Stimulated activated CD4-positive, alpha-beta T cell treated with anti-CD3 and anti-CD28 coated beads, TNF-alpha, amount 100 ng/mL, for 48 hours (primary cell): ENCODE measurements at regions not wholly inside any gene's neighbourhood (a gene's known extent, or its start where the extent isn't known, plus 50 kb on each side); places are given as distances from the start of the nearest gene placed in this dataset.
A peak's percentile ranks its signal among the peaks of the same experiment; 100 is the strongest.

Source experiments
- DNase-seq, 3 donors: peaks; one replicate each; pipeline ENCODE4 v3.0.0-alpha.2; 2020; ENCODE audit warnings: low read depth in 3 of 3

DNA sequence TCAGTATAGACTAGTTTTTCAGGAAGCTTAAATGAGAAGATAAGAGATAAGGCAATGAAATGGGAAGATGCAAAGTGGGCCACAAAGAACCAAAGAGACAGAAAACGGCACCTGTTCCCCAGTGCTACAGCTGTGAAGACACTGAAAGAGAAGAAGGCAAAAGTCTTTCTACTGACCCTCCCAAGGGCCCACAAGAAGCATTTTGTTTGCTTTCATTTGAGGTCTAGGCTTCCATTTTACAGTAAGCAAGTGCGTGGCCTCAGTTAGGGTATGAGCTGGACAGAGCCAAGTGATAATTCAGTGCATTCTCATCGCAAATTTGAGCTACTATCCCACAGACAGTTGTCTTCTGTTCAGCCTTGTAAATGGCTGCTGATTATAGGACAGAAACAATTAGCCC, 53.4 kb upstream of the STK17B start:
- DNase-seq: no peak

DNA sequence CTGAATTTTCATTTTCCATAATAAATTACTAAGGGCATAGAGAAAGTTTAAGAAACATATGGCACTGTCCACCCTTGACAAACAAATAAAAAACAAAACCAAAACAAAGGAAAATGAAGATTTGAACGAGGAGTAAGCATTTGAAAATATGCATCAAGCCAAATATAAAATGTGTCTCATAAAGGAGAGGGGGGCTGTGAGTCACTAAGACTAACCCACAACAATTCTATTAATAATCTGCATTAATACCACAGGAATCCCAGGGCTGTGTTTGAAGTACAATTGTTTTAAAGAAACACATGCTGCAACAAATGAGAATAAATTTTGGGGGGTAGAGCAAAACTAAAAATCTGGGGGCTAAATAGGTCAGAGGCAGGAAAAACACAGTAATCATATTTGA, 53.8 kb upstream of the STK17B start:
- no peak for DNase-seq

DNA sequence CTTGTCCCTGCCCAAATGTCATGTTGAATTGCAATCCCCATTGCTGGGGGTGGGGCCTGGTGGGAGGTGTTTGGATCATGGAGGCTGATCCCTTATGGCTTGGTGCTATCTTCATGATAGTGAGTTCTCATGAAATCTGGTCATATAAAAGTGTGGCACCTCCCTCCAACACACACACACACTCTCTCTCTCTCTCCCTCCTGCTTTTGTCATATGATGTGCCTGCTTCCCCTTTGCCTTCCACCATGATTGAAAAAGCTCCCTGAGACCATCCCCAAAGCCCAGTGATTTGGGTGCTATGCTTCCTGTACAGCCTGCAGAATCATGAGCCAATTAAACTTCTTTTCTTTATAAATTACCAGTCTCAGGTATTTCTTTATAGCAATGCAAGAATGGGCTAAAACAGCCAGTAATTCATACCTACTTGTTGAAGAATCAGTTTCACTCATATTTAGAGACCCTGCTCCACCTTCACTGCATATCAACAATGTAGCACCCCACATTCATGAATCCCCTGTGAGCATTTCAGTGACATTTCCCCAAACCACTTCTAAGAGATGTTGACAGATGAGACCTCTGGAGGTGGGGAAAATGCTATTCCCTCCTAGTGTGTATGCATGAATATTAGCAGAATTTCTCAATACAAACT, 54.8 kb upstream of the STK17B start:
- DNase-seq: no peak

DNA sequence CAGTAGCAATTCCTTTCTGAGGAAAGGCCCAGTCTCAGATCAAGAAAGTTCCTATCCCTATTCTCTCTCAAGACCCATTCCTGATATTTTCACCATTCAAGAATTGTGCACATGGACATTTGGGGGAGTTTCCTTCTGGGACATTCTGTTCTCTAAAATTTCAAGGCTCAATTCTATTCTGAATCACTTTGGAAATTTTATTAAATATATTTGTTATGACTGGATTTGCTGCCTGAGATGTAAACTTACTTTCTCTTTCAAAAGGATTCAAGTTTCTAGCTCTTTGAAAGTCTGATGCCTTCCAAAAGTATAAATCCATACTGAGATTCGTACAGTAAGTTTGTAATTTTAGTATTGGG, 55.3 kb upstream of the STK17B start:
- no peak for DNase-seq

DNA sequence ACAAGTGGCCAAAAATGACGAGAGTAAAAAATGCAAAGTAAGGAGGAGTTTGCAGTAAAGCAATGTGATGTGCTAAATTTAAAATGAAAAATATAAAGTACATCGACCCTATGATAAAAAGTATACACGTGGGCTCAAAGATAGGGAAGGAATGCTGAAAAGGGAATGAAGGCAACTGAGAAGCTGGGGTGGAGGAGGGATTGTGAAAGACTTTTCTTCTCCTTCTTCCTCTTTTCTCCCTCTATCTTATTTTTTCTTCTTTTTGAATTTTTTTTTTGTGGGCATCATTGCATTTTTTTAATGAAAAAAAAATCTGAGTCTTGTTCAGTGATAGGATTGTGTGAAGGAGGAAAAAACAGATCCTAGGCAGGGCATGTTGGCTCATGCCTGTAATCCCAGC, 57.6 kb upstream of the STK17B start:
- no peak for DNase-seq

DNA sequence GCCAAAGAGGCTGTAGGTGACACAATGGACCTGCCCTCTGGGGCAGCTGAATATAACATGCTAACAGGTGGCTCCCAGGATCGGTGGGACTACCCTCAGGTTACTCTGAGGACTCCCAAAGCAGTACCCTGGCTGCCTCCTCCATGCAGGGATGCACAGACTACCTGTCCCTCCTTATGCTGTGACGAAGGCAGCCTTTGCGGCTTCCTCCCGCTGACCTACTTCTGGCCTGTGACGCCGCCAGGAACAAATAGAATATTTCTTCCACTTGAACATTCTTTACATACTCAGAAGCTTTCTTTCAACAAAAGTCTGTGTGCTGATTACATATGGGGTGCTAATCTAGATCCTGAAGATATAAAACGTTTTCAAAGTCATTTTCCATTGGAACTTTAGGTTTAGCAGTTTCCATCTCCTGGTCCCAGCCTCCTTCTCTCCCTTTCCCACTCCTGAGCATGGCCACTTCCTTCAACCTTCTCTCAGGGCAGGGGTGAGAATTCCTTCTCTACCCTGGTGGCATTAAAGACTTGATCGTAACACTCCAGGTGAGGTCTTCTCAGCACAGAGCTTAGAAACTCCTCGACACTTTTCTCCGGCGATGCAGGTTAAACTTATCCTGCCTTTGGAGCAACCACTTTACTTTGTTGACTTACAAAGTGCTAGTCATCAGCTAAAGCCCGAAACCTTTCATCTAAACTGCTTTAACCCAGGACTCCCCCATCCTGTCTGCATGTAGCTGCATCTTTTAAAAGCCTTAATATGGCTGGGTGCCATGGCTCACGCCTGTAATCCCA, 58.9 kb upstream of the STK17B start:
- no peak for DNase-seq

DNA sequence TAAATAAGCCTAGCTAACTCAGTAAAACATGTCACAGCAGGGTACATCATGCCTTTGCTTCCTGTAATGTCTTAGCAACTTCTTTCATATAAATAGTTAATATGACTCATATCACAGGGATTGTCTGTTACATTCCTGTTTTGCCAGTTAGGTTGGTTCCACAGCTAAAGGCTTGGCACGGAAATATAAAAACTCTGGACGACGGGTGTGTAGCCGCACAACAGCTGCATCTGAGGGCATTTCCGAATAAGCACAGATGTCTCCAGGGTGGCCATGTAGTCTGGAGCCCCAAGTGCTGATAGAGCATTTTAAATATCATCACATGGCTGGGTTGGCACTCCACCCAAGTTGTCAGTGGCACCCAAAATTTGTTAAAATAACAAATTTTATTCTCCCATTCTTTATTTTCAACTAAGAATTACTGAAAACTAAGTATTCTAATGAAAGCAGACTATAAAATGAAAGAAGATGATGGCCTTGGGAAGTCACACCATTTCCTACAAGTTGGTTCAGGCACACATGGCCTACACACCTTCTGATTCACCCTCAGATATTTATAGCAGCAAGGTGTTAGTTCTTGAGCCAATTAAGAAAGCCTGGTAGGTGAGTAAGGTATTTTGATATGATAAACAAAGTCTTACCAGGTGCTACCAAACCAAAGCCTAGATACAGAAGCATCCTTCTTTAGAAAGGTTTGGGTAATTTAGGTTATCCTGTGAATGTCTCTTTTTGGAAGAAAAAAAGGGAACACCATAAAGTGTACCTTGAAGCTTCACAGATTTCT, 61.8 kb upstream of the STK17B start:
- DNase-seq: no peak

DNA sequence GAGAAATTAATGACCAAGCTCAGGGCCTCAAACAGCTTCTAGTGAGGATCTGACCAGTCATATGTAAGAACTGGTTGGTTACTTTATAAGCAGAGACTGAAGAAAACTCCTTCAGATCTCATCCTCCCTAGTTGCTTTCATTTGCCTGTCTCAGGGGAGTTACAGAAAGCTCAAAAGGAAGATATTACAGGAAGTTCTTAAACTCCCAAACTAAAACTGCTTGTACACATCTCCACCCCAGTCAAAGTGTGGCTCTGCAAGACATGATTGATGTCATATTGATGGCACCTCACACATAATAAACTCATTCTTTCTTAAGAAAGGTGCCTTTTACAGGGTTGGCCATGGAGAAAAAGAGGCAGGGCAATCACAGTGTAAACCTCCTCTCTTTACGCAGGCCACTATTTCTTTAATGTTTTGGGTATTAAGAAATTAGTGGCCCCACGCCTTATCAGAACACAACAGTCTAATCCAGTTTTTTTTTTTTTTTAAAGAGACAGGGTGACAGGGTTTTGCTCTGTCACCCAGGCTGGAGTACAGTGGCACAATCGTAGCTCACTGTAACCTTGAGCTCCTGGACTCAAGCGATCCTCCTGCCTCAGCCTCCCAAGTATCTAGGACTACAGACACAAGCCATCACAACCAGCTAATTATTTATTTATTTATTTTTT, 62.6 kb upstream of the STK17B start:
- DNase-seq: no peak

DNA sequence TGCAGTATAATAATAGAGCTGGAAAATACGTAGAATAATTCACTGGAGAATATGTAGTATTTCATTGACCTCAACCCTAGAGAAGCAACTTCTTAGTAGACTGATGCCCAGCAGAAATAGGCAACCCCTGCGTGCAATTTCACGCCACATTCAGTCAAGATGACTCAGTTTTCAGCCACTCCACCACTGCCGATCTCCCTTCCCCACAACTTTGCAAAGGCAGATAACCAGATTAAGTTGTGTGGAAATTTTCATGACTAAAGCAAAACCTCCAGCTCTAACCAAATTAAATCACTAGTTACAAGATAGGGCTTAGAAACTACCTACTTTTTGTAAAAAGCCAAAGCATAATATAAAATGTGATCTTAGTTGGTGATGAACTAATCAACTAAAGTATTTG, 63.3 kb upstream of the STK17B start:
- DNase-seq: peak in 2 of 3 donors; percentile 44 to 56

DNA sequence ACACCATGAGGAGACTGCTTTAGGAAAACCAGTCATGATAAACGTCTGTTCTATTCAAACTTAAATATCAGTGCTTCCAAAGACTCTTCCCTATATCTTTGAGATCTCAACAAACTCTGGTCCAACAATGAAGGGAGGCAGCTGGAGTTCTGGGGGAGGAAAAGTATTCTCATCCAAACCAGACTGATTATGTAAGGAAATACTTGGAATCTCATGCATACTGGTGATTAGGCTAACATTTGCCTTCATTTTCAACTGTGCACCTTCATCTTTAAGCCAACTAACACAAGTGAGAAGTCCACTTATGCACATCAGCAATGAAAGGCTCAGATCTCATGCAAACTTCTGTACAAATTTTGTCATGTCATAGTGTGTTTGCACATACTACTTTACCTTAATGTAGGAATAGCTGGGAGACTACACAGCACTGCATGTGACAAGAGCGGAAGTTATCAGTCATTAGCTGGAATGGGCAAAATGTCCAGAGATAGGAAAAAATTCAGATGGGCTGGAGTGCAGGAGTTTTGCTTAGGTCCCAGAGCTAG, 67.5 kb upstream of the STK17B start:
- DNase-seq: no peak

DNA sequence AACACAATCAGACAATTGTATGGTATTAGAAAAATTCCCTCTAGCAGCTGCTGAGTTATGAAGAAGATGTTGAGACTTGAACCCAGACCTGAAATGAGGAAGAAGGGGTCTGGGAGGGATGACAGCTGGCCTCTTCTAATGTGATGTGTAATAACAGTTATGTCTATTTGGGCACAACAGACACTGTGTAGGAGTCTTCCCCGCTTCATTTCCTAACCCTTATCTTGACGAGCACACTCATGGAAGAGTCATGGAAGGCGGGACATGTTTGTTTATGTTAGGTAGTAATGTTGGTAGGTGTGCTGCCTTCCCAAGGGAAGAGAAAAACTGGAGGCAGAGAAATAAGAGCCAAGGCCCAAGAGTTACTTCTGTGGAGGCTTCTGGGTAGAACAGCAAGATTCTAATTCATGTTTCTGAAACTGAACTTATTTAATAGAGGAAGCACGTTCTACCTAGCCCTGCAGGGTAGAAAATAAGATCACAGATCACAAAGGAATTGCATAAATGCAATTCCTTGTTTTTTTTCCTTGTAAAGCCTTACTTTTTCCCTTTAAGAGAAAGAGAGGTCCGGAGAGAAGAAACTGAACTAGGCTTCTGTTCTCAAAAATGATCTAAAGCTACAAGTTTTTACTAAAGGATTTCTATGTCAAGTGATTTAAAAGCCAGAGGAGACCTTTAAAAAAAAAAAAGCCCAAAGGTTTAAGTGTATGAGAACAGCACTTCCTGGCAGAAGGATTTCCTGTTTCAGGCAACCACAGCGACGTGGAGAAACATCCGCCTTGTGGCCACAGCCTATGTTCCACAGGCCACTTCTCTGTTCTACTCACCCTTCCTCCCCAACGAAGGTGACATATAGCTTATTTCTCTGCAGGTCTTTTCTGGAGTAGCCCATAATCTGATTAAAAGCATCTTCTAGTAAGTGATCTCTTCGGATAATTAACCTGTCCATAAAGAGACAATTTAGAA, 68.5 kb upstream of the STK17B start:
- peak in 2 of 3 donors; percentile 54 to 77 for DNase-seq

DNA sequence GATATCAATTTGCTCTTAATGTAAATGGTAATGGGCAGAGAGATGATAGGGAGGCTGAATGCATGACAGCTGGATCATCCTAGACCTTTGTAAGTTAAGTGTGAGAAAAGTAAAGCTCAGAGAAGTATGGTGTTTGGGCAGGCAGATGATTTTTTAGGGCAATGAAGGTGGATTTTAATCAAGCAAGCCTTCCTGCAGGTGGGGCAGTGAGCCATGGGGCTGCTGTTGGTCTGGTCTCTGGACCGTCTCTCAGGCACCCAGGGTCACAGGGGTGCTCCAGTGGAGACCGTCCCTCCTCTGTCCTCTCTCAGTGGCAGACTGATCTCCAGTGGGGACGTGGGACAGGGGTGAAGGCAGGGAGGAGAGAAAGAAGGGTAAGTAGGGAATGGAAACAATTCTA, 69.8 kb upstream of the STK17B start:
- DNase-seq: no peak

DNA sequence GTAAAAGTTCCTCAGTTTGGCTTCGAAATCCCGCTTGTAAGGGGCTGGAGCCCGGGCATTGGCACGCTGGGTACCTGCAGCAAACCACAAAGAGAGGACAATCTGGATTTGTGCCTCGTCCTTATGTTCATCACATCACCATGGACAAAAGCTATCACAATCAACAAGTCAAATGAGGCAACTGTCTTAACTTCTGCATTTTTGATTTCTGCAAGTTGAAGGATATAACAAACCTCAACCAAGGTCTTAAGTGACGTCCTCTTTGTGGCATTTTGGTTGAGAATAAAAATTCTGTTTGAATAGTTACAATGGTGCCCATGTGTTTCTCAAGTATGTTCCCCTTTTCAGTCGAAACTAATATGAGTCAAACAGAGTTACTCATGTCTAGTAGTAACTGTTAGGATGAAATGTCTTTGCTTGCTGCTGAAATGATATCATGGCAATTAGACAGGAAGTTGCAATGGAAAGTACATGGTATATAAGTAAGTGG, 70.8 kb upstream of the STK17B start:
- DNase-seq: no peak

DNA sequence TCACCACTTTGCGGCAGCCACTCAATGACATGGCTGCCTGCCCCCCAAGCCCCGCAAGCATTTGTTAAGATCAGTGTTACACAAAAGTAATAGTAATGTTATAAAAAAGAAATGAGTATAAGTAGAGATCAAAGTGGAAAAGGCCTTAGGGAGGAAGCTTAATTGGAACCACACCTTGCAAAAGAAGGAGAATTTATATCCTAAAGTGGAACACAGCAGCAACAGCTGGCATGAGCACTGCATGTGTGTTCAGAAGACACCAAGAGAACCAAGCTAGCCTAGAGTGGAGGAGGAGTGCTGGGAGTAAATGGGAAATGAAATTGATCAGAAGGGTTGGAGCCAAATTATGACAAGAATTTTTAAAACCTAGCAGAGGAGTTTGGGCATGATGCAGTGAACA, 73.1 kb upstream of the STK17B start:
- no peak for DNase-seq

DNA sequence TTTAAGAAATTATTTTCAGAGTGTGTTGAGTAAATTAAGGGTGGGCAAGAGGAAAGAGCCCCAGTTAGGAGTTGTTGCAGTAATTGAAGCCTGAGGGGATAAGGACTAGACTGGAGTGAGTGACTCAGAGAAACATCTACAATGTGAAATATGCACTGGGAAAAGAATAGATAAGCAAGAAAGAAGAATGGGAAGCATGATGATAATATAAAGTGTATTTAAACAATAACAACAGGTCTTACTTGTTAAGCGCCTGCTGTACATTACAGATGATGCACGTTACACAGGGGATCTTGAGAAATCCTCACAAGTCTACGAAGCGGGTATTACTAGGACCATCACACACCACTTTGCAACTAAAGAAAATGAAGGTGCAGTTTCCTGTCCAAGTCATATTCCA, 73.6 kb upstream of the STK17B start:
- DNase-seq: no peak

DNA sequence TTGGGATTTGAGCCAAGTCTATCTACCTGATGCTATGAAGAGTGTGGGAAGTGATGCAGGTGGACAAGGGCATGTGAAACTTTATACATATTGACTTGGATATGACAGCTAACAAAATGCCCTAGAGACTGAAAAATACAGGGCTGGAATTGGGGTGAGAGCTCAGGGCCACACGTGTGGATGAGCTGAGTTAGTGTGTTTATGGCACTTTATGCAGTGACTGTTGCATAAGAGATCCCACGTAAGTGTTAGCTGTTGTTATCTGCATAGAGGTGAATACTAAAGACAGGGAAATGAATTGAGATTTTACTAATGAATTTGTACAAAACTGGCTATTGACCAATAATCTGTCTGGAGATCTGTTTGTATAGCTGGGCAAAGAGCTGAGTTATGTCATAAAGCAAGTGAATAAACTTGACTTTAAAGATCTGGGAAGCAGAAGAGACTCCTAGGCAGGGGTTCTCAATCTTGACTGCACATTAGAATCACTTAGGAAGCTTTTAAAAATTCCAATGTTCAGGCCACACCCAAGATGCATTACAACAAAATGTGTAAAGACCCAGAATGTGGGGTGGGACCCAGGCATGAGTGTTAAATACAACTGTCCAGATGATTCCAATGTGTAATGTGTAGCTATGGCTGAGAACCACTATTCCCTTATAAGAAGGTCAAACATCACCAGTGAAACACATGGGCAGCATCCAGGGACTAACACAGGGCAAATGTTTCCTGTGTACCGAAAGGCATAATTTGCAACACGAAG, 74.2 kb upstream of the STK17B start:
- DNase-seq: no peak

DNA sequence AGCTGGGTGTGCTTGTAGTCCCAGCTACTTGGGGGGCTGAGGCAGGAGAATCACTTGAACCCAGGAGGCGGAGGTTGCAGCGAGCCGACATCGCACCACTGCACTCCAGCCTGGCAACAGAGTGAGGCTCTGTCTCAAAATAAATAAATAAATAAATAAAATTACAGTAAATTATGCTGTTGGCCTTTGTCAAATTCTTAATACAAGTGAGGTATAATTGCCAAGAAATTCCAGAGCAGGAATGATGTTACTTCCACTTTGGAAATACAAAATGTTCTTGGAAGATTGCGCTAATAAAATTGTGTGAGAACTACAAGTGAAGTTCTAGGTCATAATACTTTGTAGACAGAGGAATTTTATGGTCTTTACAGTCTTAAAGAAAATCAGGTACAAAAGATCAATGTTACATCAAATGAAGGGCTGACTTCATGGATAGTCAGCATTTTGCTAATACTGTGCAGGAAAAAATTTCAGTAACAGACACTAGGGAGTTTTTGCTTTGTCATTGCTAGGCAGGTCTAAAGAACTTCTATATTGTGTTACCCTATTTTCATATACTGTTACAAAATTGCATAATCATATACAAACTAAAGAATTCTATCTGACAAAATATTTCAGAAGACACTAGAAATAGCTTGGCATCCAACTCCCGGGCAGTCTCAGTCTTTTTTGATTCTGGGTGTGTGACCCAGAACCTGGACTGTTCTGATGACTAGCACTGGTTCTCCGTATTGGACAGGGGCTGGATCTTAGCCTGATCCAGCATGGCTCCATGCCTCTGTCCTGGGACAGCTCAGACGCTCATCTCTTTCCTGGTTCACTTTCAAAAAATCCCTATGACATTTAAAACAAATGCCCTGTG, 76.0 kb upstream of the STK17B start:
- DNase-seq: no peak

DNA sequence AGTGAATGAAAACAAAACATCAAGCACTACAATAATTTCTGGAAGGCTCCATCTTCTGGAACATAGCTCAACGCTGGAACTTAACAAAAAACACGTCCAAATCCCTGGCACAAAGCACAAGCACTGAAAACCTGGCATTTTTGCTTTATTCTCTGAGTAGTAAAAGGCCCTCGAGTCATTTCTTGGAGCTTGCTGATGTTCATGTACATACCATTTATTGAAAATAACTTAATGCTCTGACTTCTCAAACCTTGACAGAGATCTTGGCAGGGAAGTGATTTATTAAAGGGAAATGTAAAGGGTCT, 76.5 kb upstream of the STK17B start:
- no peak for DNase-seq

DNA sequence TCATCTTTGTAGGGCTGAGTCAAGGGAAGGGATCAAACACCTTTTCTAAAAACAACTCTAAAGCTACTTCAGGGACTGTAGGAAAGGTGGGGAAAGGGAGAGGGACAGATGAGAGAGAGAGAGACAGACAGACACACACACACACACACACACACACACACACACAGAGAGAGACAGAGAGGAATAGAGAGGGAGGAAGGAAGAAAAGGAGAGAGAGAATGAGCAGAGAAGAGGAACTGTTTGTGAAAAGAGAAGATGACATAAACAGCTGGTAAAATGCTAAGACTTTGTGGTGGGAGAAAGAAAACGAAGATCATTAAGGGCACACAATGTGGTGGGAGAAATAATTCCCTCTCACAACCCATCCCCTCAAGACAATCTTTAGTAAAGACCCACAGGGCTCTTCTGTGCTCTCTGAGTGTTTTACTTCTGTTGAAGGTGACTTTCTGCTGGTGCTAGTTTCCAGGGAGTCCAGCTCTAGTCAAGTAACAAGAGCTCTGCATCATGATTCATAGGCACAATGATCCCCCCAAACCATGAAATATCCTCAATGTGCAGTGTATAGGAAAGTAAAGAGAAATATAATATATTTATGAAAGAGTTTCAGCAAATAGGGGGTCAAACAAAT, 77.2 kb upstream of the STK17B start:
- DNase-seq: no peak
